Lower lobe of right lung (tissue), 2 donors: ENCODE measurements at regions not wholly inside any gene's neighbourhood (a gene's known extent, or its start where the extent isn't known, plus 50 kb on each side); places are given as distances from the start of the nearest gene placed in this dataset.

Experiments
- ATAC-seq, 2 donors: fragments of 200-7000 bp; cut with Tn5 transposase; one replicate each; pipeline ENCODE4 v1.9.1; 2020 to 2022; ENCODE audit warnings: mild to moderate bottlenecking in 2 of 2, moderate library complexity in 2 of 2
- DNase-seq: peaks from one replicate; pipeline ENCODE4 v3.0.0-alpha.2; 2020
- H3K27ac ChIP-seq: fragments of 200-600 bp; one replicate; pipeline ENCODE4 v1.8.0; 2022
- H3K27me3 ChIP-seq: fragments of 200-600 bp; one replicate; pipeline ENCODE4 v1.8.0; 2022; ENCODE audit warnings: low read depth
- H3K36me3 ChIP-seq: fragments of 200-600 bp; one replicate; pipeline ENCODE4 v1.8.0; 2022; ENCODE audit warnings: mild to moderate bottlenecking
- H3K4me1 ChIP-seq: fragments of 200-600 bp; one replicate; pipeline ENCODE4 v1.8.0; 2022
- H3K4me3 ChIP-seq: fragments of 200-600 bp; one replicate; pipeline ENCODE4 v1.8.0; 2022; ENCODE audit warnings: mild to moderate bottlenecking
- H3K9me3 ChIP-seq: fragments of 200-600 bp; one replicate; pipeline ENCODE4 v1.8.0; 2022
- CTCF ChIP-seq: fragments of 200-600 bp; IDR thresholded peaks from one replicate; pipeline ENCODE4 v1.8.0; 2022; ENCODE audit warnings: antibody characterized with exemption, mild to moderate bottlenecking
- intact Hi-C: fragments of 100-400 bp; cut with DNase I; formaldehyde crosslinking; loops from one replicate; pipeline ENCODE4 v1.11.0; 2022
- donor health status: DM: no; HTN: yes; CAD: no; lungs with severe emphysema.

DNA sequence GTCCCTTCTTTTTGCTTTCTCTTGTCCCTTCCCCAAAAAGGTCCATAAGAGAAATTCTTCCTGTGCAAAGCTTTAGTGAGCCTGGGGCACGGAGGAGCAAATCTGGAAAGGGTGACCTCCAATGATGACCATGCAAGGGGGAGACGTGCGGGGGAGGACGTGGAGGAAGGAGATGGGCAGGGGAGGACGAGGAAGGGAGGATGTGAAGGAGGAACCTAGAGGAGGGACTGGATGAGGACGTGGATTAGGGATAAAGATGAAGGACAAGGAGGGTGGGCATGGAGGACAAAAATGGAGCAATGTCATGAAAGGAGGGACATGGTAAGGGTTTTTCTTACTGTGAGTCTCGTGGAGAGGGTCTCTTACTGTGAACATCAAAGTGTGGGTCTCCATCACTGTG lies 139.5 kb downstream of the ERMARD start:
- Histone ChIP-seq H3K4me3 (no peak overlapping the region), H3K27me3 (peaks cover 13% of the 10 kb centered on the region), H3K36me3 (no peaks in the 10 kb centered on the region), H3K4me1 (no peaks in the 10 kb centered on the region), H3K27ac (no peak overlapping the region), H3K9me3 (no peaks in the 10 kb centered on the region)
- ATAC-seq, result no peak
- intact Hi-C loops, result no loop called here
- TF ChIP-seq CTCF, result no peak
- DNase-seq, result no peak

GRCh38 chr6:169890049-169890448 lies 138.6 kb downstream of the ERMARD start:
- Histone ChIP-seq H3K9me3 (no peaks in the 10 kb centered on the region), H3K4me1 (no peaks in the 10 kb centered on the region)
- DNase-seq, result no peak

GRCh38 chr6:169887529-169888140 lies 136.2 kb downstream of the ERMARD start:
- Histone ChIP-seq H3K9me3 (no peaks in the 10 kb centered on the region), H3K36me3 (no peaks in the 10 kb centered on the region)
- intact Hi-C loops, result no loop called here

More at GRCh38 chr6:169890049-169890448, 138.6 kb downstream of the ERMARD start:
- H3K27me3 ChIP-seq, result peaks cover 13% of the 10 kb centered on the region
- no peak overlapping the region for H3K4me3 ChIP-seq
- ATAC-seq, result no peak
- H3K27ac ChIP-seq, result no peak overlapping the region
- TF ChIP-seq CTCF, result no peak
- intact Hi-C loops, result no loop called here
- no peaks in the 10 kb centered on the region for H3K36me3 ChIP-seq

DNA sequence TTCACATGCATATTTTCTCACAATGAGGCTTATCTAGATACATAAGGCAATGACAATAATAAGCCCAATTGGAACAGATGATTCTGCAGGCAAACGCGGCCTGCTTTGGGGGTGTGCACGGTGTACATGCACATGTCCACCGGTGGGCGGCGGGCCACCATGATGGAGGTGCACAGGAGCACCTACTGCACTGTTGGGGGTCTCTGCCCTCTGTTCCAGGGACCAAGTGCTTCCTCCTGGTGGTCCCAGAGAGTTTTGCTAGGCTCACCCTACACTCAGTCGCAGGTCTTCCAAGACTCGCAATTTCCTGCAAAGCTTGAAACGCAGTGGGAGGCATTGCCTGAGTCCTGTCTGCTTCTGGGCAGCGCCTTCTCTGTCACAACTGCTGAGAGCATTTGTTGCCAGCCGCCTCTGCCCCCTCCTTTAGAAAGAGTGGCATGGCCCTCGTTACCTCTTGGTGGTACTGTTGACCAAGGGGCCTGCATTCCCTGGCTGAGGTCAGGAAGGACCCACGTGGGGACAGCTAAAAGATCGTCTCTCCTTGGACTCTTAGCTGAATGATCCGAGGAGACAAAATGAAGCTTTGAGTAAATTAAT lies 135.3 kb downstream of the ERMARD start:
- DNase-seq (no peak), ATAC-seq (no peak)
- Histone ChIP-seq H3K27ac (no peak overlapping the region), H3K9me3 (no peaks in the 10 kb centered on the region), H3K4me1 (no peaks in the 10 kb centered on the region), H3K4me3 (no peak overlapping the region), H3K36me3 (no peaks in the 10 kb centered on the region), H3K27me3 (peaks cover 13% of the 10 kb centered on the region)
- no peak for TF ChIP-seq CTCF
- intact Hi-C loops, result no loop called here

More at GRCh38 chr6:169887529-169888140, 136.2 kb downstream of the ERMARD start:
- DNase-seq (no peak), ATAC-seq (no peak)
- no peaks in the 10 kb centered on the region for H3K4me1 ChIP-seq
- H3K27me3 ChIP-seq, result peaks cover 13% of the 10 kb centered on the region
- no peak overlapping the region for H3K27ac ChIP-seq
- TF ChIP-seq CTCF, result no peak
- no peak overlapping the region for H3K4me3 ChIP-seq

DNA sequence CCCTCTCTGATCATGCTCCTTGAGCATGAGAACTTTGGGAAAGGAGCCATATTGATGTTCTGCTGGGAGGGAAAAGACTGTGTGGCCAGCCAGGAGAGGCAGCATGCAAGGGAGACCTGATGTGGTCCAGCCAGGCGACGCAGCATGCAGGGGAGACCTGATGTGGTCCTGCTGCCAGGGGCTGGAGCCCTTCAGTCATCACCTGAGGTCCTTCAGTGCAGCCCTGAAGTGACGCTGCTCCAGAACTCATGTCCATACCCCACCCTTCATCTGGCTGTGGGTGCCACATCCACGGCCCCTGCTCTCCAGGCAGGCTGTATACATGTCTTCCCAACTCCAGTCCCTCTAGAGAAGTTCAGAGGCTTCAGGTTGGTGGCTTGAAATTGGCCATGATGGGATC lies 134.4 kb downstream of the ERMARD start:
- TF ChIP-seq CTCF, result no peak
- H3K4me3 ChIP-seq, result no peak overlapping the region
- ATAC-seq (no peak), DNase-seq (no peak)
- no peaks in the 10 kb centered on the region for H3K36me3 ChIP-seq
- H3K27ac ChIP-seq, result no peak overlapping the region
- H3K9me3 ChIP-seq, result no peaks in the 10 kb centered on the region
- H3K4me1 ChIP-seq, result no peaks in the 10 kb centered on the region
- intact Hi-C loops, result no loop called here
- H3K27me3 ChIP-seq, result peaks cover 14% of the 10 kb centered on the region
